GM18511 (cell line): ENCODE measurements at regions not wholly inside any gene's neighbourhood (a gene's known extent, or its start where the extent isn't known, plus 50 kb on each side); places are given as distances from the start of the nearest gene placed in this dataset.

ENCODE experiments used
- ATAC-seq: cut with Tn5 transposase; IDR thresholded peaks from one replicate; pipeline ENCODE4 v1.9.1; 2021; ENCODE audit warnings: mild to moderate bottlenecking, moderate library complexity; ENCODE audit not compliant: unreplicated experiment

- ATAC-seq, result no peak
Measured at GRCh38 chr20:16123623-16124022, 449.6 kb downstream of the KIF16B start.

- no peak for ATAC-seq
Measured at GRCh38 chr20:16119909-16120308, 453.3 kb downstream of the KIF16B start.

DNA sequence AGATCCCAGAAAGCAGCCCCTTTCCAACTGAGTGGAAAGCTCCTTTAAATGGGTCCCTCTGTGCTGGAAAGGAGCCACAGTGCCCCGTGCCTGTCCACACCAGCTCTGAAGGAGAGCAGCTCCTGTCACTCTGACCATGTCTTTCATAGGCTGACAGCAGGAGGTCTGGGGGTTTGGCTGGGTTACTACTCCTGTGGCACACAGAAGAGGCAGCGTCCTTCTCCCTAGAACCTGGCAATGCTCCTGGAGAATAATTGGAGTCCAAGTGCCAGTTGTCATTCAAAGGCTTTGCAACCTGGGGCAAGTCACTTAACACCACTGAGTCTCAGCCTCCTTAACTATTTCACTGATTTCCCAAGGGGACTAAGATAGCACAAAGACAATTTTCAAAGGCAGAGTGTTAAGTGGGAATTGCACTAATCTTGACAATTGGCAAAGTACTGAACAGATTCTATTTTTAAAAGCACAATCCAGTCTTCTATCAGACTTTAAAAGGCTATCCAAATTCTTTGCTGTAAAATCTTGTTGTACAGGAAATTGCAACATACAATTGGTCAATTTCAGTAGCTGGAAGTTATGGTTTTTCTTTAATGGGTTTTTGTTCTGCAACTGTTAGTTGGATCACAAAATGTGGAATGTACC, 457.2 kb downstream of the KIF16B start:
- no peak for ATAC-seq

- no peak for ATAC-seq
Measured at GRCh38 chr20:16113736-16114135, 459.5 kb downstream of the KIF16B start.

GRCh38 chr20:16111852-16112412, 461.3 kb downstream of the KIF16B start:
- no peak for ATAC-seq

- no peak for ATAC-seq
Measured at GRCh38 chr20:16111172-16111832, 461.9 kb downstream of the KIF16B start.

DNA sequence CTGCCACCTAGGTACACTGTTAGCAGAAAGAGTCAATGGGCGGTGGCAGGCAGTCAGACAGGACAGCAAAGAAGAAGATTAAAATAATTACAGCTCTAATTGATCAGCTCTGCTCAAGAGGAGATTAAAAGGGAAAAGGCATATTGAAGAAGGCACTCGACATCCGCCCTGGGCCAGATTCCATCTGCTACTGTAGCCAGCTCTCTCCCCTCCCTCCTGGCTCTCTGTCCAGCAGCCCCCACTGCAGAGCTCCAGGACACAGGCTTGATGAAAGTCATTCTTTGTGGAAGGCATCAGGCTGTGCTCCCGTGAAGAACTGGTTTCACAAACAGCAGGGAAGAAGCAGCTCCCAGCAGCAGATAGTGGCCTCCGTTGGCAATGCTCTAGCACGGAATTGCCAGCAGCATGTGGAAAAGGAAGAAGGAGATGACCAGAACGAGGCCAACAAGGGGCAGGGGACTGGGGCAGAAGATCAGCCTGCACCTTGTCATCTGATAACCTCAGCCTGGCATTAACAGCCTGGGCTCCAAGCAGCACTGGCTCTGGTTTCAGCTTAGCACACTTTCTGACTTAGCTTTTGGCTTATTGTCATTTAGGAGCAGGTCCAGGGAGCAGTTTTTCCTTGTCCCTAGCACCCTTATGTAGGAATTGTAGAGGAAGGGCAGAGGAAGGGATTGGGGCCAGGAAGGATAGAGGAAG, 465.9 kb downstream of the KIF16B start:
- no peak for ATAC-seq

GRCh38 chr20:16106191-16106849, 466.9 kb downstream of the KIF16B start:
- ATAC-seq, result no peak

- no peak for ATAC-seq
Measured at GRCh38 chr20:16104783-16105182, 468.5 kb downstream of the KIF16B start.
